ENCODE measurements at regions not wholly inside any gene's neighbourhood (a gene's known extent, or its start where the extent isn't known, plus 50 kb on each side); places are given as distances from the start of the nearest gene placed in this dataset.
"Not testable (repeated sequence)": the region's sequence is repeated elsewhere in the genome, so short reads cannot be mapped to it uniquely, and the experiment has no call there.

- POLR2A ChIA-PET; H3K9ac ChIP-seq (ENCODE audit: control insufficient read depth, insufficient read depth, low read length); FAIRE-seq; H3K4me2 ChIP-seq (ENCODE audit: control insufficient read depth, insufficient read depth); H3K36me3 ChIP-seq (ENCODE audit: control insufficient read depth in 2 of 2, insufficient read depth in 2 of 2, low read length in 1 of 2); H3K79me2 ChIP-seq (ENCODE audit: control insufficient read depth, insufficient read depth, low read length); DNase-seq (ENCODE audit: low read depth, low spot score); H3K27ac ChIP-seq (ENCODE audit: control insufficient read depth, insufficient read depth); CTCF ChIA-PET; BruUV-seq (replicated peaks); H2AFZ ChIP-seq (ENCODE audit: control insufficient read depth, low read depth, low read length); H3K4me1 ChIP-seq (ENCODE audit: control insufficient read depth, insufficient read depth, low read length); H4K20me1 ChIP-seq (ENCODE audit: control insufficient read depth, insufficient read depth); in situ Hi-C loops (cut with MboI); H3K27me3 ChIP-seq (replicated peaks in 1 of 2; ENCODE audit: control insufficient read depth in 2 of 2, insufficient read depth in 2 of 2, low read length in 1 of 2); RAD21 ChIA-PET (ENCODE audit: unreplicated experiment); ATAC-seq; H3K4me3 ChIP-seq; H3K9me3 ChIP-seq (replicated peaks; ENCODE audit: control insufficient read depth, insufficient read depth, low read length): not testable (repeated sequence)
- SMC1A ChIA-PET (ENCODE audit: uncharacterized antibody, unreplicated experiment), result interaction anchor here (2.3 kb wide), 1 partner anchor 35 kb away, joined by 5 read pairs; no protein-coding TSS in a partner anchor
- intact Hi-C loops (cut with micrococcal nuclease; ENCODE audit: unreplicated experiment), result loop anchor here (5.0 to 10.0 kb wide), 2 partner anchors 236 to 313 kb away; partner anchors contain the start of gene GATA3
- WGBS (ENCODE audit: insufficient coverage, insufficient replicate concordance, low lambda C conversion rate, missing lambda C conversion rate), result 17% methylated on average over 3 of the region's 3 CpGs
Measured at GRCh38 chr10:8367672-8368411, 313.4 kb downstream of the GATA3 start.

- SMC1A ChIA-PET (ENCODE audit: uncharacterized antibody, unreplicated experiment), result no interaction called here
- no peak overlapping the region for H3K4me3 ChIP-seq
- H3K9ac ChIP-seq (ENCODE audit: control insufficient read depth, insufficient read depth, low read length), result no peak overlapping the region
- H3K27me3 ChIP-seq (replicated peaks in 1 of 2; ENCODE audit: control insufficient read depth in 2 of 2, insufficient read depth in 2 of 2, low read length in 1 of 2), result no peaks in the 10 kb centered on the region
- H3K36me3 ChIP-seq (ENCODE audit: control insufficient read depth in 2 of 2, insufficient read depth in 2 of 2, low read length in 1 of 2), result no peaks in the 10 kb centered on the region
- H4K20me1 ChIP-seq (ENCODE audit: control insufficient read depth, insufficient read depth), result no peaks in the 10 kb centered on the region
- H3K9me3 ChIP-seq (replicated peaks; ENCODE audit: control insufficient read depth, insufficient read depth, low read length), result no peaks in the 10 kb centered on the region
- H3K79me2 ChIP-seq (ENCODE audit: control insufficient read depth, insufficient read depth, low read length), result no peaks in the 10 kb centered on the region
- in situ Hi-C loops (cut with MboI), result no loop called here
- H3K4me1 ChIP-seq (ENCODE audit: control insufficient read depth, insufficient read depth, low read length), result no peaks in the 10 kb centered on the region; the same call in 1 of the 2 replicates
- CTCF ChIA-PET, result no interaction called here
- no TSS peak for BruUV-seq (replicated peaks)
- no peak overlapping the region for H3K4me2 ChIP-seq (ENCODE audit: control insufficient read depth, insufficient read depth)
- intact Hi-C loops (cut with micrococcal nuclease; ENCODE audit: unreplicated experiment), result loop anchor here (5.0 to 10.0 kb wide), 2 partner anchors 237 to 315 kb away; partner anchors contain the start of gene GATA3
- H3K27ac ChIP-seq (ENCODE audit: control insufficient read depth, insufficient read depth), result no peak overlapping the region
- peak; percentile 78 for FAIRE-seq
- RAD21 ChIA-PET (ENCODE audit: unreplicated experiment), result no interaction called here
- no peak overlapping the region; the same call in 1 of the 2 replicates for H2AFZ ChIP-seq (ENCODE audit: control insufficient read depth, low read depth, low read length)
- WGBS (ENCODE audit: insufficient coverage, insufficient replicate concordance, low lambda C conversion rate, missing lambda C conversion rate), result under 1% methylated on average over 7 of the region's 7 CpGs
- peak; percentile 30 for DNase-seq (ENCODE audit: low read depth, low spot score)
- peak; percentile 86 for ATAC-seq
- POLR2A ChIA-PET, result no interaction called here
- TF ChIP-seq CUX1 (IDR thresholded peaks at IDR 0.05; ENCODE audit: insufficient replicate concordance, low read depth, low read length) (no peak), POLR2AphosphoS2 (IDR thresholded peaks at IDR 0.05; ENCODE audit: low read depth, low read length) (no peak), EED (IDR thresholded peaks at IDR 0.05; ENCODE audit: low read depth) (peak; percentile 93), PKNOX1 (IDR thresholded peaks at IDR 0.05) (no peak), ZNF24 (IDR thresholded peaks at IDR 0.05) (no peak), EP300 (IDR thresholded peaks at IDR 0.05; ENCODE audit: borderline replicate concordance in 1 of 2, control insufficient read depth in 1 of 2, low read depth in 2 of 2, low read length in 2 of 2) (peak; percentile 32 to 43; a peak in 1 of 4 replicates), MEF2A (IDR thresholded peaks at IDR 0.05; ENCODE audit: insufficient read depth, low read depth, low read length) (peak; percentile 62), ZZZ3 (IDR thresholded peaks at IDR 0.05; ENCODE audit: control insufficient read depth, insufficient read length, low read depth) (no peak), ZSCAN29 (IDR thresholded peaks at IDR 0.05) (no peak), STAT1 (conservative IDR thresholded peaks at IDR 0.05) (no peak)
Measured at GRCh38 chr10:8369666-8370065, 315.2 kb downstream of the GATA3 start.
